ENCODE measurements at regions not wholly inside any gene's neighbourhood (a gene's known extent, or its start where the extent isn't known, plus 50 kb on each side); places are given as distances from the start of the nearest gene placed in this dataset.
A peak's percentile ranks its signal among the peaks of the same experiment; 100 is the strongest.

- DNase-seq (ENCODE audit: low read depth) = no peak
- H3K4me3 ChIP-seq (ENCODE audit: low read depth, low read length) = no peak overlapping the region
- no peak for TF ChIP-seq CTCF (conservative IDR thresholded peaks at IDR 0.05; ENCODE audit: low read depth, low read length)
Observed at GRCh38 chr9:32698706-32699277, 63.3 kb upstream of the TAF1L start.

GRCh38 chr9:32701321-32702022, 66.0 kb upstream of the TAF1L start:
- TF ChIP-seq CTCF (conservative IDR thresholded peaks at IDR 0.05; ENCODE audit: low read depth, low read length) = no peak
- no peak for DNase-seq (ENCODE audit: low read depth)

GRCh38 chr9:32703635-32704034, 68.2 kb upstream of the TAF1L start:
- peak; percentile 69 for TF ChIP-seq CTCF (conservative IDR thresholded peaks at IDR 0.05; ENCODE audit: low read depth, low read length)
- no peak overlapping the region for H3K4me3 ChIP-seq (ENCODE audit: low read depth, low read length)
- DNase-seq (ENCODE audit: low read depth) = no peak

More at GRCh38 chr9:32701321-32702022, 66.0 kb upstream of the TAF1L start:
- H3K4me3 ChIP-seq (ENCODE audit: low read depth, low read length) = no peak overlapping the region

GRCh38 chr9:32704343-32704742, 68.9 kb upstream of the TAF1L start:
- no peak for DNase-seq (ENCODE audit: low read depth)
- TF ChIP-seq CTCF (conservative IDR thresholded peaks at IDR 0.05; ENCODE audit: low read depth, low read length) = no peak
- H3K4me3 ChIP-seq (ENCODE audit: low read depth, low read length) = no peak overlapping the region

- no peak for TF ChIP-seq CTCF (conservative IDR thresholded peaks at IDR 0.05; ENCODE audit: low read depth, low read length)
- H3K4me3 ChIP-seq (ENCODE audit: low read depth, low read length) = no peak overlapping the region
- DNase-seq (ENCODE audit: low read depth) = no peak
Observed at GRCh38 chr9:32705059-32705458, 69.6 kb upstream of the TAF1L start.

GRCh38 chr9:32706004-32706724, 70.7 kb upstream of the TAF1L start:
- TF ChIP-seq CTCF (conservative IDR thresholded peaks at IDR 0.05; ENCODE audit: low read depth, low read length) = no peak
- H3K4me3 ChIP-seq (ENCODE audit: low read depth, low read length) = no peak overlapping the region
- no peak for DNase-seq (ENCODE audit: low read depth)
